Smooth muscle cell (in vitro differentiated cells): ENCODE measurements at regions not wholly inside any gene's neighbourhood (a gene's known extent, or its start where the extent isn't known, plus 50 kb on each side); places are given as distances from the start of the nearest gene placed in this dataset.

ENCODE experiments used
- DNase-seq: peaks from one replicate; lab custom pipeline; 2025; ENCODE audit not compliant: unreplicated experiment; lab: John Stamatoyannopoulos, UW
- H2AFZ ChIP-seq: fragments of 200-600 bp; sonication (generic); 2 replicates; pipeline ENCODE4 v1.6.0; 2016; ENCODE audit warnings: antibody characterized with exemption, low read depth, mild to moderate bottlenecking
- H3F3A ChIP-seq: fragments of 200-600 bp; sonication (generic); 2 replicates; pipeline ENCODE4 v1.6.0; 2017; ENCODE audit warnings: antibody characterized with exemption, low read depth
- H3K27ac ChIP-seq: fragments of 200-600 bp; sonication (generic); 2 replicates; pipeline ENCODE4 v1.5.1; 2016; ENCODE audit warnings: low read depth, mild to moderate bottlenecking
- H3K27me3 ChIP-seq: fragments of 200-600 bp; sonication (generic); 2 replicates; pipeline ENCODE4 v1.6.1; 2016; ENCODE audit warnings: low read depth, mild to moderate bottlenecking
- H3K36me3 ChIP-seq: fragments of 200-600 bp; sonication (generic); 2 replicates; pipeline ENCODE4 v1.5.1; 2016; ENCODE audit warnings: low read depth
- H3K4me1 ChIP-seq: fragments of 200-600 bp; sonication (generic); 2 replicates; pipeline ENCODE4 v1.5.1; 2016; ENCODE audit warnings: low read depth
- H3K4me2 ChIP-seq: fragments of 200-600 bp; sonication (generic); 2 replicates; pipeline ENCODE4 v1.6.0; 2016; ENCODE audit warnings: mild to moderate bottlenecking
- H3K4me3 ChIP-seq: fragments of 200-600 bp; sonication (generic); 2 replicates; pipeline ENCODE4 v1.5.1; 2016; ENCODE audit warnings: mild to moderate bottlenecking
- H3K79me2 ChIP-seq: fragments of 200-600 bp; sonication (generic); 2 replicates; pipeline ENCODE4 v1.6.0; 2016; ENCODE audit warnings: low read depth, mild to moderate bottlenecking
- H3K9ac ChIP-seq: fragments of 200-600 bp; sonication (generic); 2 replicates; pipeline ENCODE4 v1.6.0; 2016; ENCODE audit warnings: low read depth
- H3K9me3 ChIP-seq: fragments of 200-600 bp; sonication (generic); replicated peaks from 2 replicates; pipeline ENCODE4 v1.5.1; 2016; ENCODE audit warnings: low read depth
- H4K20me1 ChIP-seq: fragments of 200-600 bp; sonication (generic); 2 replicates; pipeline ENCODE4 v1.6.0; 2016; ENCODE audit warnings: low read depth
- CTCF ChIP-seq: fragments of 200-600 bp; sonication (generic); IDR thresholded peaks from 2 replicates; pipeline ENCODE4 v1.5.1; 2017; ENCODE audit warnings: borderline replicate concordance, mild to moderate bottlenecking, antibody characterized with exemption; ENCODE audit not compliant: insufficient read depth, poor library complexity, severe bottlenecking
- WGBS: methylation state at CpG from one replicate; pipeline ENCODE4 v1.1.7; 2016; ENCODE audit warnings: low lambda C conversion rate; 5-methylcytosine and 5-hydroxymethylcytosine counted together

- Histone ChIP-seq H3K36me3 (no peaks in the 10 kb centered on the region), H3K4me2 (peak overlapping the region; percentile 57), H3K9ac (no peak overlapping the region), H2AFZ (no peak overlapping the region), H4K20me1 (no peaks in the 10 kb centered on the region), H3K27ac (peak overlapping the region; percentile 22), H3K4me3 (no peak overlapping the region), H3K79me2 (no peaks in the 10 kb centered on the region), H3F3A (no peaks in the 10 kb centered on the region), H3K4me1 (no peaks in the 10 kb centered on the region), H3K9me3 (no peaks in the 10 kb centered on the region), H3K27me3 (no peaks in the 10 kb centered on the region)
- TF ChIP-seq CTCF, result no peak
- no peak for DNase-seq
These were observed 402.2 kb downstream of the AEBP2 start for GRCh38 chr12:19841451-19841850.

GRCh38 chr12:19842116-19842515 lies 402.8 kb downstream of the AEBP2 start:
- no peak overlapping the region for H3K4me3 ChIP-seq
- peak overlapping the region; percentile 22 for H3K27ac ChIP-seq

GRCh38 chr12:19844224-19844623 lies 404.9 kb downstream of the AEBP2 start:
- TF ChIP-seq CTCF, result no peak
- H2AFZ ChIP-seq, result peak overlapping the region; percentile 36
- no peak overlapping the region for H3K9ac ChIP-seq
- H3K36me3 ChIP-seq, result no peaks in the 10 kb centered on the region
- H3K9me3 ChIP-seq, result no peaks in the 10 kb centered on the region
- H3K4me1 ChIP-seq, result peaks cover 5% of the 10 kb centered on the region
- no peak for DNase-seq
- 38% methylated on average over 1 of the region's 1 CpG for WGBS
- H3K4me3 ChIP-seq, result no peak overlapping the region
- H3K79me2 ChIP-seq, result no peaks in the 10 kb centered on the region
- no peaks in the 10 kb centered on the region for H3K27me3 ChIP-seq
- H3F3A ChIP-seq, result peaks cover 20% of the 10 kb centered on the region
- H3K4me2 ChIP-seq, result no peak overlapping the region
- no peaks in the 10 kb centered on the region for H4K20me1 ChIP-seq
- H3K27ac ChIP-seq, result no peak overlapping the region

More at GRCh38 chr12:19842116-19842515, 402.8 kb downstream of the AEBP2 start:
- Histone ChIP-seq H3K4me2 (peak overlapping the region; percentile 57), H4K20me1 (no peaks in the 10 kb centered on the region), H2AFZ (peak overlapping the region; percentile 91), H3K27me3 (no peaks in the 10 kb centered on the region), H3K9me3 (no peaks in the 10 kb centered on the region), H3K79me2 (no peaks in the 10 kb centered on the region), H3K9ac (no peak overlapping the region), H3K4me1 (peaks cover 5% of the 10 kb centered on the region), H3F3A (peaks cover 5% of the 10 kb centered on the region), H3K36me3 (no peaks in the 10 kb centered on the region)
- DNase-seq, result no peak
- TF ChIP-seq CTCF, result no peak
- WGBS, result 44% methylated on average over 3 of the region's 3 CpGs

- WGBS, result 4% methylated on average over 3 of the region's 3 CpGs
- DNase-seq, result no peak
- Histone ChIP-seq H3K9ac (peak overlapping the region; percentile 67), H2AFZ (peak overlapping the region; percentile 43), H3K9me3 (no peaks in the 10 kb centered on the region), H3K36me3 (no peaks in the 10 kb centered on the region), H3K4me2 (peak overlapping the region; percentile 81), H3K79me2 (no peaks in the 10 kb centered on the region), H4K20me1 (no peaks in the 10 kb centered on the region), H3K4me1 (peaks cover 5% of the 10 kb centered on the region), H3K27ac (peak overlapping the region; percentile 95), H3K27me3 (no peaks in the 10 kb centered on the region), H3K4me3 (peak overlapping the region; percentile 18), H3F3A (peaks cover 20% of the 10 kb centered on the region)
- TF ChIP-seq CTCF, result no peak
These were observed 407.3 kb downstream of the AEBP2 start for GRCh38 chr12:19846574-19846973.
